ENCODE measurements at regions not wholly inside any gene's neighbourhood (a gene's known extent, or its start where the extent isn't known, plus 50 kb on each side); places are given as distances from the start of the nearest gene placed in this dataset.

GRCh38 chr2:150601280-150602038 lies 114.0 kb upstream of the RND3 start:
- no peak overlapping the region for H3K27ac ChIP-seq (ENCODE audit: low read depth in 1 of 2, low read length in 1 of 2)
- H3K36me3 ChIP-seq (ENCODE audit: control insufficient read depth in 2 of 2, insufficient read depth in 2 of 2, low read length in 1 of 2) = no peaks in the 10 kb centered on the region
- no peaks in the 10 kb centered on the region for H3K9me3 ChIP-seq (ENCODE audit: control insufficient read depth in 2 of 2, insufficient read depth in 1 of 2, low read length in 1 of 2)
- H3K4me1 ChIP-seq (ENCODE audit: control insufficient read depth in 2 of 2, insufficient read depth in 2 of 2, low read length in 2 of 2) = no peaks in the 10 kb centered on the region
- DNase-seq (ENCODE audit: low read depth in 6 of 9, low spot score in 9 of 9) = no peak
- H3K27me3 ChIP-seq (ENCODE audit: control insufficient read depth in 2 of 2, insufficient read depth in 1 of 2, low read length in 1 of 2) = no peaks in the 10 kb centered on the region
- H3K4me3 ChIP-seq (ENCODE audit: low read length in 2 of 2) = no peak overlapping the region
- 94% methylated on average over 6 of the region's 6 CpGs for WGBS

DNA sequence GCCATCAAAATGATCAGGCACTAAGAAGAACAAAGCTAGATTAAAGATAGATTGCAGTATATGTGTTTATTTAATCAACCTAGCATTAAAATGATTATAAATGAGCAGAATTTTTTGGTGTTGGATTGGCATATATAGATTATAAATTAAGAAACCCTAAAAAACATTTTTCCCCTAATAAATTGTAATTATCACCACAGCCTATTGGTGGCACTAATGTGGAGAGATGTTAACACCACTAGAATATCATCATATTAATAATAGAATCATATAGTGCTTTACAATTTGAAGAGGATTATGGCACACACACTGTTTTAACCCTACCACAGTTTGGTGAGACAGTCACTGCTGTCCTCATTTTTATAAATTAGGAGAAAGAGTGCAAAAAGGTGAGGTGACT lies 112.4 kb upstream of the RND3 start:
- H3K4me3 ChIP-seq (ENCODE audit: low read length in 2 of 2) = no peak overlapping the region
- no peak overlapping the region for H3K27ac ChIP-seq (ENCODE audit: low read depth in 1 of 2, low read length in 1 of 2)
- no peak for DNase-seq (ENCODE audit: low read depth in 6 of 9, low spot score in 9 of 9)
- no peaks in the 10 kb centered on the region for H3K9me3 ChIP-seq (ENCODE audit: control insufficient read depth in 2 of 2, insufficient read depth in 1 of 2, low read length in 1 of 2)
- no peaks in the 10 kb centered on the region for H3K27me3 ChIP-seq (ENCODE audit: control insufficient read depth in 2 of 2, insufficient read depth in 1 of 2, low read length in 1 of 2)
- no peaks in the 10 kb centered on the region for H3K36me3 ChIP-seq (ENCODE audit: control insufficient read depth in 2 of 2, insufficient read depth in 2 of 2, low read length in 1 of 2)
- no peaks in the 10 kb centered on the region for H3K4me1 ChIP-seq (ENCODE audit: control insufficient read depth in 2 of 2, insufficient read depth in 2 of 2, low read length in 2 of 2)

GRCh38 chr2:150598383-150598782 lies 110.9 kb upstream of the RND3 start:
- Histone ChIP-seq H3K4me1 (ENCODE audit: control insufficient read depth in 2 of 2, insufficient read depth in 2 of 2, low read length in 2 of 2) (no peaks in the 10 kb centered on the region), H3K27me3 (ENCODE audit: control insufficient read depth in 2 of 2, insufficient read depth in 1 of 2, low read length in 1 of 2) (no peaks in the 10 kb centered on the region), H3K4me3 (ENCODE audit: low read length in 2 of 2) (no peak overlapping the region), H3K36me3 (ENCODE audit: control insufficient read depth in 2 of 2, insufficient read depth in 2 of 2, low read length in 1 of 2) (no peaks in the 10 kb centered on the region), H3K27ac (ENCODE audit: low read depth in 1 of 2, low read length in 1 of 2) (no peak overlapping the region), H3K9me3 (ENCODE audit: control insufficient read depth in 2 of 2, insufficient read depth in 1 of 2, low read length in 1 of 2) (no peaks in the 10 kb centered on the region)
- DNase-seq (ENCODE audit: low read depth in 6 of 9, low spot score in 9 of 9) = no peak
- 26% methylated on average over 2 of the region's 2 CpGs for WGBS

GRCh38 chr2:150595803-150596470 lies 108.5 kb upstream of the RND3 start:
- H3K27me3 ChIP-seq (ENCODE audit: control insufficient read depth in 2 of 2, insufficient read depth in 1 of 2, low read length in 1 of 2) = no peaks in the 10 kb centered on the region
- 86% methylated on average over 4 of the region's 4 CpGs for WGBS
- no peaks in the 10 kb centered on the region for H3K4me1 ChIP-seq (ENCODE audit: control insufficient read depth in 2 of 2, insufficient read depth in 2 of 2, low read length in 2 of 2)

GRCh38 chr2:150594299-150594698 lies 106.8 kb upstream of the RND3 start:
- DNase-seq (ENCODE audit: low read depth in 6 of 9, low spot score in 9 of 9) = no peak
- no peaks in the 10 kb centered on the region for H3K36me3 ChIP-seq (ENCODE audit: control insufficient read depth in 2 of 2, insufficient read depth in 2 of 2, low read length in 1 of 2)
- no peaks in the 10 kb centered on the region for H3K4me1 ChIP-seq (ENCODE audit: control insufficient read depth in 2 of 2, insufficient read depth in 2 of 2, low read length in 2 of 2)
- H3K9me3 ChIP-seq (ENCODE audit: control insufficient read depth in 2 of 2, insufficient read depth in 1 of 2, low read length in 1 of 2) = no peaks in the 10 kb centered on the region
- no peak overlapping the region for H3K4me3 ChIP-seq (ENCODE audit: low read length in 2 of 2)
- WGBS = 93% methylated on average over 5 of the region's 5 CpGs
- H3K27me3 ChIP-seq (ENCODE audit: control insufficient read depth in 2 of 2, insufficient read depth in 1 of 2, low read length in 1 of 2) = no peaks in the 10 kb centered on the region
- no peak overlapping the region for H3K27ac ChIP-seq (ENCODE audit: low read depth in 1 of 2, low read length in 1 of 2)

More at GRCh38 chr2:150595803-150596470, 108.5 kb upstream of the RND3 start:
- H3K36me3 ChIP-seq (ENCODE audit: control insufficient read depth in 2 of 2, insufficient read depth in 2 of 2, low read length in 1 of 2) = no peaks in the 10 kb centered on the region
- H3K4me3 ChIP-seq (ENCODE audit: low read length in 2 of 2) = no peak overlapping the region
- no peak overlapping the region for H3K27ac ChIP-seq (ENCODE audit: low read depth in 1 of 2, low read length in 1 of 2)
- no peaks in the 10 kb centered on the region for H3K9me3 ChIP-seq (ENCODE audit: control insufficient read depth in 2 of 2, insufficient read depth in 1 of 2, low read length in 1 of 2)
- no peak for DNase-seq (ENCODE audit: low read depth in 6 of 9, low spot score in 9 of 9)

GRCh38 chr2:150591496-150592285 lies 104.2 kb upstream of the RND3 start:
- WGBS = 88% methylated on average over 6 of the region's 6 CpGs
- H3K4me3 ChIP-seq (ENCODE audit: low read length in 2 of 2) = no peak overlapping the region
- no peaks in the 10 kb centered on the region for H3K36me3 ChIP-seq (ENCODE audit: control insufficient read depth in 2 of 2, insufficient read depth in 2 of 2, low read length in 1 of 2)
- H3K9me3 ChIP-seq (ENCODE audit: control insufficient read depth in 2 of 2, insufficient read depth in 1 of 2, low read length in 1 of 2) = no peaks in the 10 kb centered on the region
- H3K27me3 ChIP-seq (ENCODE audit: control insufficient read depth in 2 of 2, insufficient read depth in 1 of 2, low read length in 1 of 2) = no peaks in the 10 kb centered on the region
- DNase-seq (ENCODE audit: low read depth in 6 of 9, low spot score in 9 of 9) = no peak
- no peak overlapping the region for H3K27ac ChIP-seq (ENCODE audit: low read depth in 1 of 2, low read length in 1 of 2)
- no peaks in the 10 kb centered on the region for H3K4me1 ChIP-seq (ENCODE audit: control insufficient read depth in 2 of 2, insufficient read depth in 2 of 2, low read length in 2 of 2)

DNA sequence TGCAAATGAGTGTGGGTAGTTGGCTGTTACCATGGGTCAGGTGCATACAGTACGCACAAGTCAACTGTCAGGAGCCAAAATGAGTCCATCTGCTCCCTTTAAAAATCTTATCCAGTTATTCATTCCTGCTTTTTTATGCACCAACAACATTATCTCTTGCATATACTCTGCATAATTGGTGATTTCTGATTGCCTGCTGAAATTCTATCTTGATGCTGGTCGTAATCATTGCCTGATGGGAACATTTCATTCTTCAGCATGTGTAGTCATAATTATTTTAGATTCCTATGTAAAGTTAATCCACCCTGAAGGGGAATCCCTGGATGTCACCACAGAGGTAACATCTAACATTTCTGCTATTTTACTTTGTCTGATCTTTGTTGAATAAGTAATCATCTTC lies 102.2 kb upstream of the RND3 start:
- DNase-seq (ENCODE audit: low read depth in 6 of 9, low spot score in 9 of 9) = no peak
- Histone ChIP-seq H3K27ac (ENCODE audit: low read depth in 1 of 2, low read length in 1 of 2) (no peak overlapping the region), H3K27me3 (ENCODE audit: control insufficient read depth in 2 of 2, insufficient read depth in 1 of 2, low read length in 1 of 2) (no peaks in the 10 kb centered on the region), H3K4me1 (ENCODE audit: control insufficient read depth in 2 of 2, insufficient read depth in 2 of 2, low read length in 2 of 2) (no peaks in the 10 kb centered on the region), H3K4me3 (ENCODE audit: low read length in 2 of 2) (no peak overlapping the region), H3K9me3 (ENCODE audit: control insufficient read depth in 2 of 2, insufficient read depth in 1 of 2, low read length in 1 of 2) (no peaks in the 10 kb centered on the region), H3K36me3 (ENCODE audit: control insufficient read depth in 2 of 2, insufficient read depth in 2 of 2, low read length in 1 of 2) (no peaks in the 10 kb centered on the region)
- WGBS = 92% methylated on average over 2 of the region's 2 CpGs

GRCh38 chr2:150588506-150588870 lies 101.0 kb upstream of the RND3 start:
- no peaks in the 10 kb centered on the region for H3K27me3 ChIP-seq (ENCODE audit: control insufficient read depth in 2 of 2, insufficient read depth in 1 of 2, low read length in 1 of 2)
- H3K36me3 ChIP-seq (ENCODE audit: control insufficient read depth in 2 of 2, insufficient read depth in 2 of 2, low read length in 1 of 2) = no peaks in the 10 kb centered on the region
- H3K9me3 ChIP-seq (ENCODE audit: control insufficient read depth in 2 of 2, insufficient read depth in 1 of 2, low read length in 1 of 2) = no peaks in the 10 kb centered on the region
- no peak overlapping the region for H3K27ac ChIP-seq (ENCODE audit: low read depth in 1 of 2, low read length in 1 of 2)
- H3K4me3 ChIP-seq (ENCODE audit: low read length in 2 of 2) = no peak overlapping the region
- no peak for DNase-seq (ENCODE audit: low read depth in 6 of 9, low spot score in 9 of 9)
- H3K4me1 ChIP-seq (ENCODE audit: control insufficient read depth in 2 of 2, insufficient read depth in 2 of 2, low read length in 2 of 2) = no peaks in the 10 kb centered on the region
- 91% methylated on average over 2 of the region's 2 CpGs for WGBS

Measured in thymus (tissue), 11 donors.